Vagina (tissue), 2 donors: ENCODE measurements at regions not wholly inside any gene's neighbourhood (a gene's known extent, or its start where the extent isn't known, plus 50 kb on each side); places are given as distances from the start of the nearest gene placed in this dataset.

ENCODE experiments used
- DNase-seq, 2 donors: peaks; one replicate each; pipeline ENCODE4 v3.0.0-alpha.2; 2017; ENCODE audit errors: extremely low spot score in 2 of 2
- H3K27ac ChIP-seq: fragments of 200-600 bp; sonication (generic); one replicate; pipeline ENCODE4 v1.5.1; 2019
- H3K27me3 ChIP-seq: fragments of 200-600 bp; sonication (generic); one replicate; pipeline ENCODE4 v1.5.1; 2019
- H3K36me3 ChIP-seq, 2 donors: fragments of 200-600 bp; sonication (generic); one replicate each; pipeline ENCODE4 v1.5.1; 2017 to 2019
- H3K4me1 ChIP-seq: fragments of 200-600 bp; sonication (generic); one replicate; pipeline ENCODE4 v1.5.1; 2019
- H3K4me3 ChIP-seq, 2 donors: fragments of 200-600 bp; sonication (generic); 1 replicate in 1 of 2; 2 replicates in 1 of 2; pipeline ENCODE4 v1.5.1; 2016 to 2019
- H3K9me3 ChIP-seq: fragments of 200-600 bp; sonication (generic); one replicate; pipeline ENCODE4 v1.5.1; 2019
- CTCF ChIP-seq, 3 experiments: fragments of 450-650 bp in 2 of 3; fragments of 200-600 bp in 1 of 3; sonication (generic) in 1 of 3; IDR thresholded peaks; one replicate each; pipeline ENCODE4 v1.5.1; 2017 to 2019; ENCODE audit warnings: antibody characterized with exemption in 3 of 3, mild to moderate bottlenecking in 2 of 3, moderate library complexity in 2 of 3
- POLR2A ChIP-seq, 2 donors: fragments of 450-650 bp; IDR thresholded peaks; one replicate each; pipeline ENCODE4 v1.6.1; 2017; ENCODE audit warnings: antibody characterized with exemption in 2 of 2, mild to moderate bottlenecking in 2 of 2, moderate library complexity in 2 of 2
- POLR2AphosphoS5 ChIP-seq, 2 donors: sonication (generic); formaldehyde crosslinking; IDR thresholded peaks; one replicate each; pipeline ENCODE4 v1.9.0; 2017; ENCODE audit warnings: antibody characterized with exemption in 2 of 2, mild to moderate bottlenecking in 2 of 2, low read depth in 1 of 2; ENCODE audit not compliant: insufficient read depth in 1 of 2
- intact Hi-C: fragments of 100-400 bp; cut with DNase I; formaldehyde crosslinking; loops from one replicate; pipeline ENCODE4 v1.15.1; 2023

- no peak overlapping the region for H3K4me3 ChIP-seq
- DNase-seq, result no peak
- H3K27ac ChIP-seq, result no peak overlapping the region
- H3K9me3 ChIP-seq, result no peaks in the 10 kb centered on the region
- TF ChIP-seq POLR2A (IDR thresholded peaks at IDR 0.05) (no peak), POLR2AphosphoS5 (IDR thresholded peaks at IDR 0.05; ENCODE audit: insufficient read depth in 1 of 2, low read depth in 1 of 2) (no peak), CTCF (IDR thresholded peaks at IDR 0.05) (no peak)
- no peaks in the 10 kb centered on the region for H3K36me3 ChIP-seq
- intact Hi-C loops, result no loop called here
- peaks cover 7% of the 10 kb centered on the region for H3K4me1 ChIP-seq
- H3K27me3 ChIP-seq, result no peaks in the 10 kb centered on the region
Observed at GRCh38 chr10:30731963-30732362, 102.4 kb upstream of the LYZL2 start.

GRCh38 chr10:30730306-30730705 is 100.8 kb upstream of the LYZL2 start:
- DNase-seq, result no peak
- TF ChIP-seq POLR2A (IDR thresholded peaks at IDR 0.05) (no peak), POLR2AphosphoS5 (IDR thresholded peaks at IDR 0.05; ENCODE audit: insufficient read depth in 1 of 2, low read depth in 1 of 2) (no peak), CTCF (IDR thresholded peaks at IDR 0.05) (no peak)
- Histone ChIP-seq H3K4me1 (no peaks in the 10 kb centered on the region), H3K27me3 (no peaks in the 10 kb centered on the region), H3K27ac (peak overlapping the region; percentile 3), H3K9me3 (no peaks in the 10 kb centered on the region), H3K4me3 (no peak overlapping the region), H3K36me3 (no peaks in the 10 kb centered on the region)
- intact Hi-C loops, result no loop called here

GRCh38 chr10:30728766-30729165 is 99.2 kb upstream of the LYZL2 start:
- no peak overlapping the region for H3K27ac ChIP-seq
- no peaks in the 10 kb centered on the region for H3K4me1 ChIP-seq

GRCh38 chr10:30728127-30728526 is 98.6 kb upstream of the LYZL2 start:
- no peak overlapping the region for H3K27ac ChIP-seq
- DNase-seq, result no peak
- intact Hi-C loops, result loop anchor here (10.0 kb wide), 1 partner anchor 1077 kb away; no protein-coding TSS in a partner anchor
- no peak overlapping the region for H3K4me3 ChIP-seq
- no peaks in the 10 kb centered on the region for H3K9me3 ChIP-seq
- H3K36me3 ChIP-seq, result no peaks in the 10 kb centered on the region
- no peaks in the 10 kb centered on the region for H3K4me1 ChIP-seq
- no peak for TF ChIP-seq CTCF (IDR thresholded peaks at IDR 0.05)
- TF ChIP-seq POLR2AphosphoS5 (IDR thresholded peaks at IDR 0.05; ENCODE audit: insufficient read depth in 1 of 2, low read depth in 1 of 2), result no peak
- TF ChIP-seq POLR2A (IDR thresholded peaks at IDR 0.05), result no peak
- no peaks in the 10 kb centered on the region for H3K27me3 ChIP-seq

More at GRCh38 chr10:30728766-30729165, 99.2 kb upstream of the LYZL2 start:
- Histone ChIP-seq H3K36me3 (no peaks in the 10 kb centered on the region), H3K9me3 (no peaks in the 10 kb centered on the region), H3K27me3 (no peaks in the 10 kb centered on the region), H3K4me3 (no peak overlapping the region)
- TF ChIP-seq CTCF (IDR thresholded peaks at IDR 0.05) (no peak), POLR2AphosphoS5 (IDR thresholded peaks at IDR 0.05; ENCODE audit: insufficient read depth in 1 of 2, low read depth in 1 of 2) (no peak), POLR2A (IDR thresholded peaks at IDR 0.05) (no peak)
- DNase-seq, result no peak
- intact Hi-C loops, result loop anchor here (10.0 kb wide), 1 partner anchor 1076 kb away; no protein-coding TSS in a partner anchor

- H3K27ac ChIP-seq, result no peak overlapping the region
- H3K27me3 ChIP-seq, result no peaks in the 10 kb centered on the region
- intact Hi-C loops, result loop anchor here (10.0 kb wide), 1 partner anchor 1077 kb away; no protein-coding TSS in a partner anchor
- H3K4me1 ChIP-seq, result no peaks in the 10 kb centered on the region
- no peak overlapping the region for H3K4me3 ChIP-seq
- TF ChIP-seq CTCF (IDR thresholded peaks at IDR 0.05) (no peak), POLR2AphosphoS5 (IDR thresholded peaks at IDR 0.05; ENCODE audit: insufficient read depth in 1 of 2, low read depth in 1 of 2) (no peak), POLR2A (IDR thresholded peaks at IDR 0.05) (no peak)
- no peaks in the 10 kb centered on the region for H3K36me3 ChIP-seq
- no peak for DNase-seq
- no peaks in the 10 kb centered on the region for H3K9me3 ChIP-seq
Observed at GRCh38 chr10:30727524-30727923, 98.0 kb upstream of the LYZL2 start.
